ENCODE measurements at regions not wholly inside any gene's neighbourhood (a gene's known extent, or its start where the extent isn't known, plus 50 kb on each side); places are given as distances from the start of the nearest gene placed in this dataset.

- TF ChIP-seq ZNF530 (tag by site-specific recombination; IDR thresholded peaks at IDR 0.05; ENCODE audit: low read depth) (no peak), ZNF423 (tag by site-specific recombination; IDR thresholded peaks at IDR 0.05) (no peak), HOXA7 (CRISPR knock-in tag; IDR thresholded peaks at IDR 0.05; ENCODE audit: borderline replicate concordance) (no peak), ZNF664 (tag by site-specific recombination; IDR thresholded peaks at IDR 0.05) (no peak), ZNF24 (tag by site-specific recombination; IDR thresholded peaks at IDR 0.05) (no peak), ZNF549 (tag by site-specific recombination; IDR thresholded peaks at IDR 0.05) (no peak)
Measured at GRCh38 chrX:69028761-69029120, 136.5 kb downstream of the PJA1 start (continued).

- Histone ChIP-seq H3K27ac (ENCODE audit: extremely low read depth, low read depth, low read length) (no peak overlapping the region), H3K9me3 (ENCODE audit: control insufficient read depth, insufficient read depth, low read depth, low read length) (no peaks in the 10 kb centered on the region), H3K4me3 (ENCODE audit: low read depth, low read length) (no peak overlapping the region), H3K4me1 (ENCODE audit: control insufficient read depth, insufficient read depth, low read length) (no peaks in the 10 kb centered on the region), H3K36me3 (ENCODE audit: control insufficient read depth in 2 of 2, insufficient read depth in 1 of 2, low read length in 2 of 2) (no peaks in the 10 kb centered on the region)
- ChIA-PET CTCF (interaction anchor here (0.7 to 1.0 kb wide), 3 partner anchors 13 to 82 kb away, joined by 3 to 4 read pairs (median 4); no protein-coding TSS in a partner anchor), POLR2A (no interaction called here)
- TF ChIP-seq ZNF175 (tag by site-specific recombination; IDR thresholded peaks at IDR 0.05) = no peak
- TF ChIP-seq ZNF571 (tag by site-specific recombination; IDR thresholded peaks at IDR 0.05) = no peak
- no peak for TF ChIP-seq ZNF529 (tag by site-specific recombination; IDR thresholded peaks at IDR 0.05; ENCODE audit: insufficient replicate concordance)
- no peak for TF ChIP-seq ZNF426 (tag by site-specific recombination; IDR thresholded peaks at IDR 0.05)
- TF ChIP-seq KLF16 (tag by site-specific recombination; IDR thresholded peaks at IDR 0.05) = no peak
- TF ChIP-seq GLI4 (tag by site-specific recombination; IDR thresholded peaks at IDR 0.05) = no peak
- TF ChIP-seq ZNF266 (tag by site-specific recombination; IDR thresholded peaks at IDR 0.05; ENCODE audit: low read depth) = no peak
Measured at GRCh38 chrX:69028006-69028760, 137.1 kb downstream of the PJA1 start.

GRCh38 chrX:69027181-69028005, 137.9 kb downstream of the PJA1 start:
- ChIA-PET CTCF (interaction anchor here (0.6 to 0.9 kb wide), 3 partner anchors 14 to 176 kb away, joined by 3 to 4 read pairs (median 4); no protein-coding TSS in a partner anchor), POLR2A (no interaction called here)
- peak; percentile 33; the same call in 1 of the 2 replicates for TF ChIP-seq EGR2 (tag by site-specific recombination; IDR thresholded peaks at IDR 0.05; ENCODE audit: low read depth)
- TF ChIP-seq KLF17 (tag by site-specific recombination; IDR thresholded peaks at IDR 0.05) = no peak
- TF ChIP-seq TRIM28 (IDR thresholded peaks at IDR 0.05; ENCODE audit: borderline replicate concordance, low read length) = peak; percentile 23; the same call in 1 of the 2 replicates
- peak; percentile 43; the same call in 1 of the 2 replicates for TF ChIP-seq ZSCAN4 (tag by site-specific recombination; IDR thresholded peaks at IDR 0.05)
- no peak for TF ChIP-seq ZNF518A (tag by site-specific recombination; conservative IDR thresholded peaks at IDR 0.05; ENCODE audit: low read depth)
- no peak for TF ChIP-seq ZNF692 (tag by site-specific recombination; IDR thresholded peaks at IDR 0.05)
- no peak for TF ChIP-seq ZNF830 (tag by site-specific recombination; IDR thresholded peaks at IDR 0.05; ENCODE audit: low read depth)
- Histone ChIP-seq H3K4me3 (ENCODE audit: low read depth, low read length) (no peak overlapping the region), H3K36me3 (ENCODE audit: control insufficient read depth in 2 of 2, insufficient read depth in 1 of 2, low read length in 2 of 2) (no peaks in the 10 kb centered on the region), H3K4me1 (ENCODE audit: control insufficient read depth, insufficient read depth, low read length) (no peaks in the 10 kb centered on the region), H3K27ac (ENCODE audit: extremely low read depth, low read depth, low read length) (no peak overlapping the region), H3K9me3 (ENCODE audit: control insufficient read depth, insufficient read depth, low read depth, low read length) (no peaks in the 10 kb centered on the region)

Data from HEK293 (cell line).